Thyroid gland (tissue), 4 donors: ENCODE measurements at regions not wholly inside any gene's neighbourhood (a gene's known extent, or its start where the extent isn't known, plus 50 kb on each side); places are given as distances from the start of the nearest gene placed in this dataset.

ENCODE experiments used
- CTCF ChIP-seq, 6 experiments: fragments of 200-600 bp in 3 of 6; fragments of 450-650 bp in 3 of 6; sonication (generic) in 3 of 6; IDR thresholded peaks; one replicate each; pipeline ENCODE4 v1.5.1; 2016 to 2019; ENCODE audit warnings: antibody characterized with exemption in 6 of 6, mild to moderate bottlenecking in 2 of 6, inconsistent platforms in 1 of 6, moderate library complexity in 1 of 6
- POLR2A ChIP-seq, 2 donors: fragments of 450-650 bp; IDR thresholded peaks; one replicate each; pipeline ENCODE4 v1.6.1; 2017; ENCODE audit warnings: antibody characterized with exemption in 2 of 2, mild to moderate bottlenecking in 2 of 2, moderate library complexity in 1 of 2

GRCh38 chrX:40446921-40447320 lies 133.8 kb upstream of the ATP6AP2 start:
- TF ChIP-seq CTCF (IDR thresholded peaks at IDR 0.05) (no peak), POLR2A (IDR thresholded peaks at IDR 0.05) (no peak)
